HepG2 (cell line): ENCODE measurements at regions not wholly inside any gene's neighbourhood (a gene's known extent, or its start where the extent isn't known, plus 50 kb on each side); places are given as distances from the start of the nearest gene placed in this dataset.

Experiments
- NR2F1 ChIP-seq, 2 experiments: fragments of 450-650 bp in 1 of 2; formaldehyde crosslinking in 1 of 2; IDR thresholded peaks; 2 replicates each; pipeline versions ENCODE4 v1.5.0 to v1.6.1; 2016 to 2020; ENCODE audit warnings: mild to moderate bottlenecking in 1 of 2, missing compliant biosample characterization in 1 of 2, missing genetic modification reagents in 1 of 2, moderate library complexity in 1 of 2
- SAFB2 ChIP-seq: sonication (generic); formaldehyde crosslinking; IDR thresholded peaks from 2 replicates; pipeline ENCODE4 v1.5.1; 2020; ENCODE audit warnings: missing genetic modification reagents, low read depth, mild to moderate bottlenecking, borderline replicate concordance
- SRSF9 ChIP-seq: fragments of 200-400 bp; formaldehyde crosslinking; IDR thresholded peaks from 2 replicates; pipeline ENCODE4 v1.6.1; 2018; ENCODE audit warnings: borderline replicate concordance, mild to moderate bottlenecking, low read depth, low read length; ENCODE audit not compliant: insufficient read depth, poor library complexity, severe bottlenecking
- ZEB1 ChIP-seq: IDR thresholded peaks from 2 replicates; pipeline ENCODE4 v1.6.1; 2012; ENCODE audit warnings: mild to moderate bottlenecking, low read depth, inconsistent platforms; ENCODE audit not compliant: insufficient replicate concordance
- ZKSCAN8 ChIP-seq: IDR thresholded peaks from 2 replicates; pipeline ENCODE4 v1.6.1; 2016; ENCODE audit warnings: borderline replicate concordance, missing genetic modification reagents, missing compliant biosample characterization
- ZNF652 ChIP-seq: IDR thresholded peaks from 2 replicates; pipeline ENCODE4 v1.6.1; 2016; ENCODE audit warnings: low read depth, borderline replicate concordance
- TF ChIP-seq, protein P1 (sequence below): sonication (generic); formaldehyde crosslinking; IDR thresholded peaks from 2 replicates; pipeline ENCODE4 v1.8.1; 2023; ENCODE audit warnings: mild to moderate bottlenecking, missing genetic modification reagents
- TF ChIP-seq, protein P2 (sequence below): IDR thresholded peaks from 2 replicates; pipeline ENCODE4 v1.6.1; 2012; ENCODE audit warnings: inconsistent platforms
- TF ChIP-seq, protein P3 (sequence below): sonication (generic); formaldehyde crosslinking; IDR thresholded peaks from 2 replicates; pipeline ENCODE4 v1.4.0; 2020; ENCODE audit warnings: missing genetic modification reagents, borderline replicate concordance
- TF ChIP-seq, protein P4 (sequence below): IDR thresholded peaks from 2 replicates; pipeline ENCODE4 v1.6.1; 2016; ENCODE audit warnings: missing biosample characterization, missing genetic modification reagents, low read depth
- TF ChIP-seq, protein P5 (sequence below): sonication (generic); formaldehyde crosslinking; IDR thresholded peaks from 2 replicates; pipeline ENCODE4 v1.5.0; 2020; ENCODE audit warnings: missing genetic modification reagents

DNA sequence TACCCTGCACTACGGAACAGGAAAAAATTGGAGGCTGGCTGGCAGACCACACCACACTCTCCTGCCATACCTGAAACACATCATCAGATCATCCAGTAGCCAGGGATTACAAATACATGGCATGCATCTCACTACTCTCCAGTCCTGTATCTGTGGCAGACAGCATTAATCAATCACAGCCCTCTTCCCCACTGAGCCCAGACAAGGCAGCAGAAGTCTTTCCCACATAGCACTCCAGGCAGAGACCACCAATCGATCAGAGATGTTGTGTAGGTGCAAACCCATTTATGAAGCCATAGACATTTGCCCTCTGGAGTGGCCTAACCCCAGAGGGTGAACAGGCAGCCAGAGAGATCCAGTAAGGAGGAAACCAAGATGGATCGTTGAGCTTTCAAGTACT is 410.9 kb upstream of the PROK2 start (continued):
- TF ChIP-seq NR2F1 (CRISPR knock-in tag; IDR thresholded peaks at IDR 0.05) = no peak
- TF ChIP-seq, protein P1, sequence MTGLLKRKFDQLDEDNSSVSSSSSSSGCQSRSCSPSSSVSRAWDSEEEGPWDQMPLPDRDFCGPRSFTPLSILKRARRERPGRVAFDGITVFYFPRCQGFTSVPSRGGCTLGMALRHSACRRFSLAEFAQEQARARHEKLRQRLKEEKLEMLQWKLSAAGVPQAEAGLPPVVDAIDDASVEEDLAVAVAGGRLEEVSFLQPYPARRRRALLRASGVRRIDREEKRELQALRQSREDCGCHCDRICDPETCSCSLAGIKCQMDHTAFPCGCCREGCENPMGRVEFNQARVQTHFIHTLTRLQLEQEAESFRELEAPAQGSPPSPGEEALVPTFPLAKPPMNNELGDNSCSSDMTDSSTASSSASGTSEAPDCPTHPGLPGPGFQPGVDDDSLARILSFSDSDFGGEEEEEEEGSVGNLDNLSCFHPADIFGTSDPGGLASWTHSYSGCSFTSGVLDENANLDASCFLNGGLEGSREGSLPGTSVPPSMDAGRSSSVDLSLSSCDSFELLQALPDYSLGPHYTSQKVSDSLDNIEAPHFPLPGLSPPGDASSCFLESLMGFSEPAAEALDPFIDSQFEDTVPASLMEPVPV = no peak
- TF ChIP-seq SAFB2 (CRISPR knock-in tag) = no peak
- TF ChIP-seq, protein P2, sequence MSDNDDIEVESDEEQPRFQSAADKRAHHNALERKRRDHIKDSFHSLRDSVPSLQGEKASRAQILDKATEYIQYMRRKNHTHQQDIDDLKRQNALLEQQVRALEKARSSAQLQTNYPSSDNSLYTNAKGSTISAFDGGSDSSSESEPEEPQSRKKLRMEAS = no peak
- no peak for TF ChIP-seq ZEB1
- TF ChIP-seq SRSF9 = no peak
- TF ChIP-seq, protein P3, sequence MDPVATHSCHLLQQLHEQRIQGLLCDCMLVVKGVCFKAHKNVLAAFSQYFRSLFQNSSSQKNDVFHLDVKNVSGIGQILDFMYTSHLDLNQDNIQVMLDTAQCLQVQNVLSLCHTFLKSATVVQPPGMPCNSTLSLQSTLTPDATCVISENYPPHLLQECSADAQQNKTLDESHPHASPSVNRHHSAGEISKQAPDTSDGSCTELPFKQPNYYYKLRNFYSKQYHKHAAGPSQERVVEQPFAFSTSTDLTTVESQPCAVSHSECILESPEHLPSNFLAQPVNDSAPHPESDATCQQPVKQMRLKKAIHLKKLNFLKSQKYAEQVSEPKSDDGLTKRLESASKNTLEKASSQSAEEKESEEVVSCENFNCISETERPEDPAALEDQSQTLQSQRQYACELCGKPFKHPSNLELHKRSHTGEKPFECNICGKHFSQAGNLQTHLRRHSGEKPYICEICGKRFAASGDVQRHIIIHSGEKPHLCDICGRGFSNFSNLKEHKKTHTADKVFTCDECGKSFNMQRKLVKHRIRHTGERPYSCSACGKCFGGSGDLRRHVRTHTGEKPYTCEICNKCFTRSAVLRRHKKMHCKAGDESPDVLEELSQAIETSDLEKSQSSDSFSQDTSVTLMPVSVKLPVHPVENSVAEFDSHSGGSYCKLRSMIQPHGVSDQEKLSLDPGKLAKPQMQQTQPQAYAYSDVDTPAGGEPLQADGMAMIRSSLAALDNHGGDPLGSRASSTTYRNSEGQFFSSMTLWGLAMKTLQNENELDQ (CRISPR knock-in tag) = no peak
- TF ChIP-seq ZNF652 = no peak
- TF ChIP-seq, protein P4, sequence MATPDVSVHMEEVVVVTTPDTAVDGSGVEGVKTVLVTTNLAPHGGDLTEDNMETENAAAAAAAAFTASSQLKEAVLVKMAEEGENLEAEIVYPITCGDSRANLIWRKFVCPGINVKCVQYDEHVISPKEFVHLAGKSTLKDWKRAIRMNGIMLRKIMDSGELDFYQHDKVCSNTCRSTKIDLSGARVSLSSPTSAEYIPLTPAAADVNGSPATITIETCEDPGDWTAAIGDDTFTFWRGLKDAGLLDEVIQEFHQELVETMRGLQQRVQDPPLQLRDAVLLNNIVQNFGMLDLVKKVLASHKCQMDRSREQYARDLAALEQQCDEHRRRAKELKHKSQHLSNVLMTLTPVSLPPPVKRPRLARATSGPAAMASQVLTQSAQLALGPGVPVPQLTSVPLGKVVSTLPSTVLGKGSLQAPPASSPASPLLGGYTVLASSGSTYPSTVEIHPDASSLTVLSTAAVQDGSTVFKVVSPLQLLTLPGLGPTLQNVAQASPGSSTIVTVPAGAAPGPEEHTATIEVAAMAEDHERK (CRISPR knock-in tag) = no peak
- TF ChIP-seq, protein P5, sequence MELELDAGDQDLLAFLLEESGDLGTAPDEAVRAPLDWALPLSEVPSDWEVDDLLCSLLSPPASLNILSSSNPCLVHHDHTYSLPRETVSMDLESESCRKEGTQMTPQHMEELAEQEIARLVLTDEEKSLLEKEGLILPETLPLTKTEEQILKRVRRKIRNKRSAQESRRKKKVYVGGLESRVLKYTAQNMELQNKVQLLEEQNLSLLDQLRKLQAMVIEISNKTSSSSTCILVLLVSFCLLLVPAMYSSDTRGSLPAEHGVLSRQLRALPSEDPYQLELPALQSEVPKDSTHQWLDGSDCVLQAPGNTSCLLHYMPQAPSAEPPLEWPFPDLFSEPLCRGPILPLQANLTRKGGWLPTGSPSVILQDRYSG = no peak
- no peak for TF ChIP-seq ZKSCAN8
